ENCODE measurements at regions not wholly inside any gene's neighbourhood (a gene's known extent, or its start where the extent isn't known, plus 50 kb on each side); places are given as distances from the start of the nearest gene placed in this dataset.

- H3K4me3 Mint-ChIP-seq = no peak overlapping the region
- Histone ChIP-seq H3K79me2 (ENCODE audit: control insufficient read depth, insufficient read depth, low read length) (no peaks in the 10 kb centered on the region), H3K27me3 (replicated peaks in 1 of 4; ENCODE audit: control extremely low read depth in 1 of 4, control insufficient read depth in 3 of 4, insufficient read depth in 4 of 4, low read length in 3 of 4) (no peaks in the 10 kb centered on the region), H4K20me1 (ENCODE audit: control insufficient read depth, insufficient read depth, low read length, poor library complexity, severe bottlenecking) (no peaks in the 10 kb centered on the region), H3K4me2 (replicated peaks; ENCODE audit: low read depth, low read length, poor library complexity, severe bottlenecking) (no peak overlapping the region), H3K4me3 (ENCODE audit: control extremely low read depth in 1 of 5, extremely low read depth in 1 of 5, insufficient read depth in 1 of 5, low read depth in 2 of 5, low read length in 4 of 5) (no peak overlapping the region), H3K9ac (ENCODE audit: low read length) (no peak overlapping the region), H2AFZ (ENCODE audit: insufficient read depth, low read depth, low read length, poor library complexity, severe bottlenecking) (no peak overlapping the region), H3K9me3 (ENCODE audit: control extremely low read depth in 1 of 3, control insufficient read depth in 2 of 3, insufficient read depth in 1 of 3, low read length in 2 of 3) (peaks cover 0 to 8% (median 0%) of the 10 kb centered on the region in 3 donors), H3K36me3 (replicated peaks in 1 of 2; ENCODE audit: control extremely low read depth in 1 of 2, control insufficient read depth in 1 of 2, extremely low read depth in 1 of 2, insufficient read depth in 2 of 2, low read length in 1 of 2) (no peaks in the 10 kb centered on the region), H3K4me1 (ENCODE audit: control insufficient read depth in 2 of 2, insufficient read depth in 2 of 2, low read length in 2 of 2) (no peaks in the 10 kb centered on the region), H3K27ac (ENCODE audit: low read length in 2 of 2) (no peak overlapping the region)
- ChIA-PET POLR2A (no interaction called here), CTCF (no interaction called here)
- H3K4me1 Mint-ChIP-seq = no peaks in the 10 kb centered on the region
- no peak overlapping the region for H3K27ac Mint-ChIP-seq
- no peaks in the 10 kb centered on the region for H3K27me3 Mint-ChIP-seq
- peaks cover 21% of the 10 kb centered on the region for H3K9me3 Mint-ChIP-seq (ENCODE audit: insufficient read depth)
- no peak for DNase-seq
- WGBS (ENCODE audit: insufficient coverage) = no CpG with 5 or more reads among the region's 1 CpG
- no peak for ATAC-seq (ENCODE audit: low read depth)
- intact Hi-C loops (cut with micrococcal nuclease) = no loop called here
- TF ChIP-seq CTCF (IDR thresholded peaks at IDR 0.05) (no peak), EZH2 (IDR thresholded peaks at IDR 0.05; ENCODE audit: borderline replicate concordance, insufficient read depth, low read depth, low read length, poor library complexity, severe bottlenecking) (no peak)
Measured at GRCh38 chr14:56374421-56374820, 205.2 kb upstream of the TMEM260 start.

GRCh38 chr14:56378046-56378445, 201.6 kb upstream of the TMEM260 start:
- Histone ChIP-seq H3K36me3 (replicated peaks in 1 of 2; ENCODE audit: control extremely low read depth in 1 of 2, control insufficient read depth in 1 of 2, extremely low read depth in 1 of 2, insufficient read depth in 2 of 2, low read length in 1 of 2) (no peaks in the 10 kb centered on the region), H3K27ac (ENCODE audit: low read length in 2 of 2) (no peak overlapping the region), H3K4me1 (ENCODE audit: control insufficient read depth in 2 of 2, insufficient read depth in 2 of 2, low read length in 2 of 2) (no peaks in the 10 kb centered on the region), H2AFZ (ENCODE audit: insufficient read depth, low read depth, low read length, poor library complexity, severe bottlenecking) (no peak overlapping the region), H3K4me3 (ENCODE audit: control extremely low read depth in 1 of 5, extremely low read depth in 1 of 5, insufficient read depth in 1 of 5, low read depth in 2 of 5, low read length in 4 of 5) (no peak overlapping the region), H3K79me2 (ENCODE audit: control insufficient read depth, insufficient read depth, low read length) (no peaks in the 10 kb centered on the region), H3K9me3 (ENCODE audit: control extremely low read depth in 1 of 3, control insufficient read depth in 2 of 3, insufficient read depth in 1 of 3, low read length in 2 of 3) (peaks cover 0 to 3% (median 0%) of the 10 kb centered on the region in 3 donors), H3K27me3 (replicated peaks in 1 of 4; ENCODE audit: control extremely low read depth in 1 of 4, control insufficient read depth in 3 of 4, insufficient read depth in 4 of 4, low read length in 3 of 4) (no peaks in the 10 kb centered on the region), H4K20me1 (ENCODE audit: control insufficient read depth, insufficient read depth, low read length, poor library complexity, severe bottlenecking) (no peaks in the 10 kb centered on the region), H3K4me2 (replicated peaks; ENCODE audit: low read depth, low read length, poor library complexity, severe bottlenecking) (no peak overlapping the region), H3K9ac (ENCODE audit: low read length) (no peak overlapping the region)
- Mint-ChIP-seq H3K27ac (no peak overlapping the region), H3K9me3 (ENCODE audit: insufficient read depth) (peaks cover 4% of the 10 kb centered on the region), H3K4me1 (no peaks in the 10 kb centered on the region), H3K4me3 (no peak overlapping the region), H3K27me3 (no peaks in the 10 kb centered on the region)
- TF ChIP-seq CTCF (IDR thresholded peaks at IDR 0.05) (no peak), EZH2 (IDR thresholded peaks at IDR 0.05; ENCODE audit: borderline replicate concordance, insufficient read depth, low read depth, low read length, poor library complexity, severe bottlenecking) (no peak)
- WGBS (ENCODE audit: insufficient coverage) = 89% methylated on average over 1 of the region's 4 CpGs
- DNase-seq (no peak), ATAC-seq (ENCODE audit: low read depth) (no peak)
- ChIA-PET POLR2A (no interaction called here), CTCF (no interaction called here)
- intact Hi-C loops (cut with micrococcal nuclease) = no loop called here
